ENCODE measurements at regions not wholly inside any gene's neighbourhood (a gene's known extent, or its start where the extent isn't known, plus 50 kb on each side); places are given as distances from the start of the nearest gene placed in this dataset.

DNA sequence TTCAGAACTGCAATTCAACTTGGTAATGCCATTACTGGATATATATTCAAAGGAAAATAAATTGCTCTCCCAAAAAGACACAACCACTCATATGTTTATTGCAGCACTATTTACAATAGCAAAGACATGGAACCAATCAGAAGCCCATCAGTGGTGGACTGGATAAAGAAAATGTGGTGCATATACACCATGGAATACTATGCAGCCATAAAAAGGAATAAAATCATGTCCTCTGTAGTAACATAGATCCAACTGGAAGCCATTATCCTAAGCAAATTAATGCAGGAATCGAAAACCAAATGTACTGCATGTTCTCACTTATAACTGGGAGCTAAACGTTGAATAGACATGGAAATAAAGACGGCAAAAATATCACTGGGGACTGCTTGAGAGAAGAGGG is 117.0 kb downstream of the MAP3K21 start:
- TF ChIP-seq POLR2A (IDR thresholded peaks at IDR 0.05): no peak
- TF ChIP-seq CTCF (IDR thresholded peaks at IDR 0.05): no peak
